Immature natural killer cell (primary cell): ENCODE measurements at regions not wholly inside any gene's neighbourhood (a gene's known extent, or its start where the extent isn't known, plus 50 kb on each side); places are given as distances from the start of the nearest gene placed in this dataset.
A peak's percentile ranks its signal among the peaks of the same experiment; 100 is the strongest.

ENCODE experiments used
- DNase-seq, 3 donors: peaks; one replicate each; pipeline ENCODE4 v3.0.0; 2022; ENCODE audit warnings: mixed read lengths in 1 of 3
- H3K27ac Mint-ChIP-seq, 6 donors: one replicate each; pipeline ENCODE4 v1.8.0; 2020; ENCODE audit warnings: mixed read lengths in 6 of 6, mild to moderate bottlenecking in 5 of 6, inconsistent platforms in 4 of 6, moderate library complexity in 3 of 6
- H3K27me3 Mint-ChIP-seq, 3 donors: one replicate each; pipeline ENCODE4 v1.8.0; 2020 to 2021; ENCODE audit warnings: low read depth in 3 of 3, mild to moderate bottlenecking in 3 of 3, mixed read lengths in 3 of 3, moderate library complexity in 3 of 3, inconsistent platforms in 1 of 3
- H3K36me3 Mint-ChIP-seq, 3 donors: one replicate each; pipeline ENCODE4 v1.8.0; 2020; ENCODE audit warnings: mixed read lengths in 3 of 3, inconsistent platforms in 2 of 3, mild to moderate bottlenecking in 2 of 3
- H3K4me1 Mint-ChIP-seq, 2 donors: one replicate each; pipeline ENCODE4 v1.8.0; 2020; ENCODE audit warnings: inconsistent platforms in 2 of 2, mild to moderate bottlenecking in 2 of 2, mixed read lengths in 2 of 2, moderate library complexity in 1 of 2
- H3K4me3 Mint-ChIP-seq, 5 donors: one replicate each; pipeline ENCODE4 v1.8.0; 2020; ENCODE audit warnings: mild to moderate bottlenecking in 5 of 5, mixed read lengths in 5 of 5, inconsistent platforms in 3 of 5, moderate library complexity in 3 of 5
- H3K9me3 Mint-ChIP-seq, 6 donors: one replicate each; pipeline ENCODE4 v1.8.0; 2020; ENCODE audit warnings: mild to moderate bottlenecking in 6 of 6, mixed read lengths in 6 of 6, inconsistent platforms in 4 of 6, moderate library complexity in 3 of 6

DNA sequence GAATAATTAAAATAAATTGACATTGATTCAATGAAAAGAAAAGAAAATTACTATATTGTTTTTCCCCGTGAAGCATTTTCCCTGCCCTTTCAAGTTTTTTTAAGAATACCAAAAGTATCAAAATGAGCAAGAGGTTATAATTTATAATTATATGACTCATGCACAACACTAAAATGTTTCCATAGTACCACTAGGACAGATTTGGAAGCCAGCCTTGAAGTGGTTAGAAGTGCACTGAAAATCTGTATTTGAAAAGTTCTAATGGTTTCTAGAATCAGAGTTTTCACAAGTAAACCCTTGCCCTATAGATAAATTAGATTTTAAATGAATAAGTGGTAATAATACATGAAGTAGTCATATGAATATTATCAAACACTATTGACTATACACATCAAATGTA, 140.9 kb downstream of the HNRNPD start:
- peaks cover 0 to 16% (median 0%) of the 10 kb centered on the region in 3 donors for H3K27me3 Mint-ChIP-seq

DNA sequence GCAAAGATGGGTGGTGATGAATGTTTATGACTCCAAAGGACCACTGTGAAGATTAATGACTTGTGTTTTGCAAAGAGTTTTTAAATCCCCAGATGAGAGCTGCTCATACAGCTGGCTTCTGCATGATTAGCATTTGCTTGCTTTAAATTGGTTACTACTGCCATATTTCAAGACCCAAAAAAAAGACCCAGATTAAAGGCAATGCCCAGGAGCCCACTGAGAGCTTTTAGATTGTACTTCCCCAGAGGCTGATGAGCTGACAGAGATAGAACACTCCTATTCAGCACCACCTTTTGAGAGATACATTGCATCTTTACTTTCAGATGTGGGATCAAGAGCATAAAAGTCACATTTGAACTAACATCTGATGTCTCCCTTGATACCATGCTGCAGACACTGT, 142.0 kb downstream of the HNRNPD start:
- no peaks in the 10 kb centered on the region for H3K36me3 Mint-ChIP-seq
- no peaks in the 10 kb centered on the region for H3K9me3 Mint-ChIP-seq
- peaks cover 0 to 2% of the 10 kb centered on the region in 2 donors for H3K4me1 Mint-ChIP-seq
- no peak overlapping the region for H3K27ac Mint-ChIP-seq
- H3K4me3 Mint-ChIP-seq: no peak overlapping the region
- peaks cover 0 to 19% (median 0%) of the 10 kb centered on the region in 3 donors for H3K27me3 Mint-ChIP-seq
- no peak for DNase-seq

More for the DNA sequence above, 140.9 kb downstream of the HNRNPD start:
- Mint-ChIP-seq H3K4me1 (peaks cover 0 to 2% of the 10 kb centered on the region in 2 donors), H3K9me3 (no peaks in the 10 kb centered on the region), H3K4me3 (no peak overlapping the region), H3K27ac (no peak overlapping the region), H3K36me3 (peaks cover 0 to 4% (median 0%) of the 10 kb centered on the region in 3 donors)
- no peak for DNase-seq

DNA sequence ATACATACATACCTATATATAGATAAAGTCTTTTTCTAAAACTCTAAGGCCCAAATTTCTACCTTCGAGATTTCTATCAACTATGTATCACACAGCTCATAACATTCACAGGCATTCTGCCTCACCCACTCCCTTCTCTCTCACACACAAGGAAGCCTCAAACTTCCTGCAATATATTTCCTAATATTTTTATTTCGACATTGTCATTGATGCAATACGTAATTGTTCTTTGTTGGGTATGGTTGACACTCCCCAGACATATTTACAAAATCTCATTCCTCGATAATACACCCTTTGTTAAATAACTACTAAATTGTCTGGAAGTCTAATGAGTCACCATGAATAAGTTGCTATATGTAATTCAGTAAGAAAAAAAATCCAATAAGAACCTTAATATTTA, 143.5 kb downstream of the HNRNPD start:
- DNase-seq: no peak
- Mint-ChIP-seq H3K27ac (no peak overlapping the region), H3K4me3 (no peak overlapping the region), H3K9me3 (no peaks in the 10 kb centered on the region), H3K4me1 (peaks cover 0 to 2% of the 10 kb centered on the region in 2 donors), H3K36me3 (no peaks in the 10 kb centered on the region), H3K27me3 (peaks cover 0 to 12% (median 0%) of the 10 kb centered on the region in 3 donors)

DNA sequence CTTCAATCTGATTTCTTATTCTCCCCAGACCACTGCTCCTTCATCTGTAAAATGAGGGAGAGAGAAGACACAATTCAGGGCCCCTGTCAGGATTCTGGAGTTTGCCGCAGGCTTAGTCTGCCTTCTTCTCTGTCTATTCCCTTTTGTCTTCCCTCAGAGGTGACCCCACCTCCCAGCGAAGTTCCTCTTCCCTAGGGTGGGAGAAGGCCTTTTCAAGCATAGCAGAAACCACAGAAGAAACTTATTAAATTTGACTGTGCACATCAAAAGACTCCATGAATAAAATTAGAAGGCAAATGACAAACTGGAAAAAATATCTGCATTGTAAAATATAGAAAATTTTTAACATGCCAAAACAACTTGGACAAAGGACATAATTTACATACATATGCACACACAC, 148.8 kb downstream of the HNRNPD start:
- Mint-ChIP-seq H3K4me3 (no peak overlapping the region), H3K36me3 (no peaks in the 10 kb centered on the region), H3K27ac (no peak overlapping the region), H3K9me3 (no peaks in the 10 kb centered on the region), H3K27me3 (peaks cover 0 to 15% (median 0%) of the 10 kb centered on the region in 3 donors), H3K4me1 (peaks cover 6 to 7% of the 10 kb centered on the region in 2 donors)
- DNase-seq: no peak

DNA sequence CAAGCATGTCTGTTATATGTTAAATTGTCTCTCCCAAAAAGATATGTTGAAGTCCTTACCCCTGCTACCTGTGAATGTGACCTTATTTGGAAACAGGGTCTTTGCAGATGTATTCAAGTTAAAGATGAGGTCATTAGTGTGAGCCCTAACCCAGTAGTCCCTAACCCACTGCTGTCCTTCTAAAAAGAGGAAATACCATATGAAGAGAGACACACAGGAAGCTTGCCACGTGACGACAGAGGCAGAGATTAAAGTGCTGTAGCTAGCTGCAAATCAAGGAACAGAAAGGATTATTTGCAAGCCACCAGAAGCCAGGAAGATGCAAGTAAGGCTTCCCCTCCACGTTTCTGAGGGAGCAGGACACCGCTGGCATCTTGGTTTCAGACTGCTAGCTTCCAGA, 150.1 kb downstream of the HNRNPD start:
- peaks cover 4 to 7% of the 10 kb centered on the region in 2 donors for H3K4me1 Mint-ChIP-seq
- no peak for DNase-seq
- H3K27ac Mint-ChIP-seq: no peak overlapping the region
- no peaks in the 10 kb centered on the region for H3K36me3 Mint-ChIP-seq
- peaks cover 0 to 2% (median 0%) of the 10 kb centered on the region in 6 donors for H3K9me3 Mint-ChIP-seq
- peaks cover 0 to 15% (median 0%) of the 10 kb centered on the region in 3 donors for H3K27me3 Mint-ChIP-seq
- H3K4me3 Mint-ChIP-seq: no peak overlapping the region

DNA sequence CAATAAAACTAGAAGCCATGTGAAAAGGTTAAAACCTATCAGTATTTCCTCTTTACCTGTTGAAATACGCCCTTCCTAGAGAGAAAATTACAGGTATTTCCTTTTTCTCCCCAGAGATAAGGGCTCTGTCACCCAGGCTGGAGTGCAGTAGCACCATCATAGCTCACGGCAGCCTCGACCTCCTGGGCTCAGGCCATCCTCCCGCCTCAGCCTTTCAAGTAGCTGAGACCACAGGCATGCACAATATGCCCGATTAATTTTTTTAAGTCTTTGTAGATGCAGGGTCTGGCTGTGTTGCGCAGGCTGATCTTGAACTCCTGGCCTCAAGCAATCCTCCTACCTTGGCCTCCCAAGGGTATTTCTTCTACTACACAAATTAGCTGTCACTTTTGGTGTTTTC, 154.4 kb downstream of the HNRNPD start:
- Mint-ChIP-seq H3K36me3 (no peaks in the 10 kb centered on the region), H3K4me3 (no peak overlapping the region), H3K4me1 (peaks cover 4 to 7% of the 10 kb centered on the region in 2 donors), H3K27me3 (peaks cover 0 to 10% (median 3%) of the 10 kb centered on the region in 3 donors), H3K9me3 (peaks cover 0 to 2% (median 0%) of the 10 kb centered on the region in 6 donors), H3K27ac (no peak overlapping the region)
- DNase-seq: no peak

DNA sequence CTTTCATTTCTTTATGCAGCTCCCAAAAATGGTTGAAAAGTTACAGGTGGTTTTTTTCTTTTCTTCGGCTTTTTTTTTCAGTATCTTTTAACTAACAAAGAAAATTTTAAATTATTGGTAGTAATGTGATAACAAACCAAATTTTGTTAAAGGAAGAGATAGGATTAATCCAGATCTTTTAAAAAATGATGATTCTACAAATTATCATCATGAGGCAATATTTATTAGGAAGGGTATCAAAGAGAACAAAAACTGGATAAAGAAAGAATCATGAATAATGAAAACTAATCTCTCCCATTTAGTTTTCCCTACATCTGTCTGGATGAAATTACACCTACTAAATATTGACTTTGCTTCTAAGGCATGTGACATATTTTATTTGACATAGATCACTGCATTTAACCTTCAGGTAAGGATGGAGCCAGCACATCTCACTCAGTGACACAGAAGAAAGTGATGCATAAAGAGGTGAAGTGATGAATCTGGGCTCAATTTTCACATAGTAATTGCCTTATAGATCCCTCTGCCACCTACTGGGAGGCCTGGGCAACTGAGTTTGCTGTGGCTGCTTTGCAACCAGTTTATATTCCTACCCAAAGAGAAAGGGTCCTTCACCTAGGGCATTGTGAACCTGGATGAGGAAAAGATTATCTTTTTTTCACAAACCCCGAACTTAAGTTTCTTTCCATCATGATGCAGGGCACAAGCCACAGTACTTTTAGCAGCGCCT, 155.6 kb downstream of the HNRNPD start:
- Mint-ChIP-seq H3K4me3 (no peak overlapping the region), H3K27me3 (peaks cover 2 to 10% (median 3%) of the 10 kb centered on the region in 3 donors), H3K36me3 (no peaks in the 10 kb centered on the region), H3K9me3 (peaks cover 0 to 2% (median 0%) of the 10 kb centered on the region in 6 donors), H3K27ac (no peak overlapping the region), H3K4me1 (no peaks in the 10 kb centered on the region)
- no peak for DNase-seq

DNA sequence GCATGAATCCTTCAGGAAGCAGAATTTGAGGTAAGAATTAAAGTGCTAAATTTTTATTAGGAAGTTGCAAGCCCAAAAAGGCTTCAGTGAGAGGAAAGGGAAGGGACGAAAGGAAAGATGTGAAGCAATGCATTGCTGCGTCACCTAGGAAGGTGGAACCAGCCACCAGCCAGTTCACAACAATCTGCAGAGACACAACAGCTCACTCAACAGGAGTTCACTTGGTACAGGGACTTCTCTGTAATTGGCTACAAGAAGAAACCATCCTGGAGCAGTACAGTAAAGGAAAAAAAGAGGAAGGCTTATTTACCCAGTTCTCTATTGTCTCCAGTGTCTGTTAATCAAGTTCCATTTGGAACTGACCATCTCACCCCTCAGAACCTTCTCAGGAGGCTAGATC, 157.6 kb downstream of the HNRNPD start:
- DNase-seq: no peak
- H3K4me3 Mint-ChIP-seq: no peak overlapping the region
- no peak overlapping the region for H3K27ac Mint-ChIP-seq
- H3K4me1 Mint-ChIP-seq: no peaks in the 10 kb centered on the region
- H3K9me3 Mint-ChIP-seq: peaks cover 0 to 2% (median 0%) of the 10 kb centered on the region in 6 donors
- H3K36me3 Mint-ChIP-seq: no peaks in the 10 kb centered on the region
- peaks cover 3 to 8% (median 3%) of the 10 kb centered on the region in 3 donors for H3K27me3 Mint-ChIP-seq

DNA sequence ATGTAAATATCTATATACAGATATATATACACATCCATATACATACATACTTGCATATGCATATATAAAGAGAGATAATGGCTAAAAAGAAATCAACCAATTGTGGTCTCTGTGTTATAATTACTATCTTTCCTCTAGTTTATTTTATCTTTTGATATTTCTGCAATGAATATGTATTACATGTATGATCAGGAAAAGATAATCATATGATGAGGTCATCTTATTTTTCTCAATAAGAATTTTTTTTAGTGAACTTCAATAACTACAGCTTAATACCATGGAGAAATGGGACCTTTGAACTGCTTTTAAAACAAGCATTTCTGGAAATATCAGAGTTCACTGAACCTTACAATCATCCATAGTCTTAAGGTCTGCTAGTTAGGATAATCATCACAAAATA, 158.0 kb downstream of the HNRNPD start:
- H3K36me3 Mint-ChIP-seq: no peaks in the 10 kb centered on the region
- peaks cover 0 to 2% (median 0%) of the 10 kb centered on the region in 6 donors for H3K9me3 Mint-ChIP-seq
- no peaks in the 10 kb centered on the region for H3K4me1 Mint-ChIP-seq
- DNase-seq: no peak
- H3K4me3 Mint-ChIP-seq: no peak overlapping the region
- H3K27ac Mint-ChIP-seq: no peak overlapping the region
- H3K27me3 Mint-ChIP-seq: peaks cover 3 to 8% (median 4%) of the 10 kb centered on the region in 3 donors

DNA sequence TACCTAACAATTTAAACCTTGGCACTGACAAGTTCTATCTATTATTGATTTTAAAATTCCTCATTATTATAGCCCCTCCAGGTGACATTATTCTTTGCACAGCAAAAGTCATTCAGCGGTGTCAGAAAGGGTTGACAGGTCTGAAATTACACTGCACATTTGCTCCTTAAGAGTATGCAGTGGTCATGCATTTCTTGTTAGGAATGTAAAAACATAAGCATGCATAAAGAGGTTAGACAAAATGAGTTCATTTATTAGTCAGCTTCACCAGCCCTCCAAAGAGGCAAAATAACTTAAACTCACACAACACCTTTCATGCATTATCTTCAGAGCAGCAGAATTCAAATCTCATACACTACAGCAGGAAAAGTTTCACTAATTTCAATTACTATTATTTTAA, 158.8 kb downstream of the HNRNPD start:
- Mint-ChIP-seq H3K27ac (no peak overlapping the region), H3K9me3 (peaks cover 0 to 2% (median 0%) of the 10 kb centered on the region in 6 donors), H3K36me3 (no peaks in the 10 kb centered on the region), H3K4me1 (no peaks in the 10 kb centered on the region), H3K4me3 (no peak overlapping the region), H3K27me3 (peaks cover 3 to 4% (median 4%) of the 10 kb centered on the region in 3 donors)
- DNase-seq: no peak

DNA sequence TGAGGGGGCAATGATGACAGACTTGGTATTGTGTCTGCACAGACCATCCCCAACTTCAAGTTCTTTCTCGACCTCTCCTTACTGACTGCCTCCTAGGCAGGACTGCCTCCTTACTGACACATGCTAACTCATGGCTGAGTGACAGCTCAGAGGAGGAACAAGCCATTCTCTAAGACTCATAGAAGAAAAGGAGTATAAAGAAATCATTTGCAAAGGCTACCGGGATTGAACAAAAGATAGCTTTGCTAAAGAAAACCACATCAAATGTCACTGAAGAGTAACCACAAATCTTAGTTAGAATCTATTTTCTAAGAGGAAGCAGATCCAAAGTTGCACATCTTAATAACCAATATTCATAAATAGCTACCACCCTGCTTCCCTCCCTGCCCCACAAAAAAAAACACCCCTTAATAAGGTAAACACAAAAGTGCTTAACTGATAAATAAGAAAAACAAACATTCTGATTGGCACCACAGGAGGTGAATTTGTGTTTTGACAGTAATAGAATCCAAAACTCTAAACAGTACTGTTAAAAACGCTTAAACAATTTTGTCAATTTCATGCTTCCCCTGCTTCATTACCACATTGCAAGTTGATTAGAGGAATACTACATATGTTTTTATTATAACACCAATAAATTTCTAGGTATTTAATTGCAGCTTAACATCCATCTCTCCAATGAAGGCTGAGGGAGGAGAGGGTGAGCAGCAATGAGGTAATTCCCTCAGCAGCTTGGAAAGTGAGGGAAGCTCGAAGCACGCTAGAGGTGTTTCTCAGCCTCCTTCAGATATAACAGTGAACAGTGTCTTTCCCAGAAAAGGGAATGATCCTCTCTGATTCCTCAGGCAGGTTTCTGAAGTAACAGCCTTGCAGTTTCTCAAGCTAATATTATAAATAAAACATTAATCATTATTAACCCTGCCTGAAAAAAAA, 160.0 kb downstream of the HNRNPD start:
- H3K27me3 Mint-ChIP-seq: peaks cover 3 to 4% (median 4%) of the 10 kb centered on the region in 3 donors
- H3K4me3 Mint-ChIP-seq: no peak overlapping the region
- H3K4me1 Mint-ChIP-seq: no peaks in the 10 kb centered on the region
- DNase-seq: no peak
- no peak overlapping the region for H3K27ac Mint-ChIP-seq
- H3K36me3 Mint-ChIP-seq: no peaks in the 10 kb centered on the region
- no peaks in the 10 kb centered on the region for H3K9me3 Mint-ChIP-seq

DNA sequence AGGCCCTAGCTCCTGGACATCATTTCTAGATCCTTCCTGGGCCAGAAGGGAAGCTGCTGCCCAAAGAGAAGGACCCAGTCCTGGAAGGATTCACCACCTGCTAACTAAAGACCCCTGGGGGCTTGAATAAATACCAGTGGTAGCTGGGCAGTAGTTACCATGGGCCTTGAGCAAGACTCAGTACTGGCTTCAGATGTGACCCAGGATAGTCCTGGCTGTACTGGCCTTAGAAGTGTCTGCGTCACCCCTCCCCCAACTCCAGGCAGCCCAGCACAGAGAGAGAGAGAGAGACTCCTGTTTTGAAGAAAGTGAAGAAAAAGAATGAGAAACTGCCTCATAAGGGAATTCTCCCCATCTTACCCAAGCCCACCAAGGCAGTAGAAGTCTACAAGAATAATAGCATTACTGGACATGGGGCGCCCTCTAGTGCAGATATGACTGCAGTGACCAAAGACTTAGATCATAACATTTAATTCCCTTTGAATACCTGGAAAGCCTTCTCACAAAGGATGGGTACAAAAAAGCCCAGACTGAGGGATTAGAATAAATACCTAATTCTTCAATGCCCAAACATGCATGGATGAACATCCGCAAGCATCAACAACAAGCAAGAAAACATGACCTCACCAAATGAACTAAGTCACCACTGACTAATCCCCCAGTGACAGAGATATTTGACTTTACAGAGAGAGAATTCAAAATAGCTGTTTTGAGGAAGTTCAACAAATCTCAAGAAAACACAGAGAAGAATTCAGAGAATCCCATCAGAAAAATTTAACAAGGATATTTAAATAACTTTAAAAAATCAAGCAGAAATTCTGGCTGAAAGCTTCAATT, 171.8 kb downstream of the HNRNPD start:
- no peaks in the 10 kb centered on the region for H3K4me1 Mint-ChIP-seq
- H3K9me3 Mint-ChIP-seq: no peaks in the 10 kb centered on the region
- H3K27ac Mint-ChIP-seq: no peak overlapping the region
- H3K4me3 Mint-ChIP-seq: no peak overlapping the region
- H3K27me3 Mint-ChIP-seq: peaks cover 0 to 4% (median 0%) of the 10 kb centered on the region in 3 donors
- peak in 2 of 3 donors; percentile 4 to 11 for DNase-seq
- H3K36me3 Mint-ChIP-seq: no peaks in the 10 kb centered on the region

DNA sequence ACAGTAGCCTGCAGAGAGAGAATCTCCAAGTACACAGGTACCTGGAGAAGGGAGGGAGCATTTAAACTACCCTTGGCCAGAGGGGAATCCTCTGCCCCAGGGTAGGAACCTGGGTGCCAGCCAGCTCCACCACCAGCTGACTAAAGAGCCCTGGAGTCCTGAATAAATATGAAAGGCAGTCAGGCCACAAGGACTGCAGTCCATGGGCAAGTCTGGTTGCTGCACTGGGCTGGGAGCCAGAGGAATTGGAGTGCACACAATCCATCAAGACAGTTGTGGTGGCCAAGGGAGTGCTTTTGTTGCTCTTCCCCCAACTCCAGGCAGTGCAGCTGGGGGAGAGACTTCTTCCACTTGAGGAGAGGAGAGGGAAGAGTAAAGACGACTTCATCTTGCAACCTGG, 172.5 kb downstream of the HNRNPD start:
- Mint-ChIP-seq H3K9me3 (no peaks in the 10 kb centered on the region), H3K36me3 (no peaks in the 10 kb centered on the region), H3K27ac (no peak overlapping the region), H3K4me3 (no peak overlapping the region), H3K4me1 (no peaks in the 10 kb centered on the region), H3K27me3 (peaks cover 0 to 4% (median 0%) of the 10 kb centered on the region in 3 donors)
- no peak for DNase-seq
